SK-N-SH (cell line): ENCODE measurements at regions not wholly inside any gene's neighbourhood (a gene's known extent, or its start where the extent isn't known, plus 50 kb on each side); places are given as distances from the start of the nearest gene placed in this dataset.

ENCODE experiments used
- CTCF ChIA-PET: fragments of 300-600, 350-600 bp; formaldehyde crosslinking; extraction: SDS; loops from one replicate; lab custom pipeline; 2021; lab: Yijun Ruan, JAX
- POLR2A ChIA-PET: fragments of 350-600 bp; sonication (Branson Sonifier 250); formaldehyde crosslinking; extraction: SDS; loops from one replicate; lab custom pipeline; 2020; ENCODE audit warnings: antibody characterized with exemption, inconsistent platforms; lab: Yijun Ruan, JAX
- DNase-seq: peaks from one replicate; pipeline ENCODE4 v3.0.0; 2012
- H2AFZ ChIP-seq: fragments of 200-600 bp; sonication (generic); 2 replicates; pipeline ENCODE4 v1.8.1; 2016; ENCODE audit warnings: antibody characterized with exemption, mild to moderate bottlenecking, low read depth
- H3F3A ChIP-seq: fragments of 200-600 bp; sonication (generic); replicated peaks from 2 replicates; pipeline ENCODE3; 2016; ENCODE audit warnings: antibody characterized with exemption, mild to moderate bottlenecking; ENCODE audit not compliant: insufficient read depth
- H3K27ac ChIP-seq, 2 experiments: fragments of 200-500 bp in 1 of 2; fragments of 200-600 bp in 1 of 2; sonication (Bioruptor generic) in 1 of 2; sonication (generic), shearing (Covaris generic) in 1 of 2; 2 replicates each; pipeline versions ENCODE4 v1.5.1 to v1.6.1; 2014 to 2016; ENCODE audit warnings: low read depth in 2 of 2, inconsistent platforms in 1 of 2, low read length in 1 of 2, mild to moderate bottlenecking in 1 of 2, mixed read lengths in 1 of 2
- H3K27me3 ChIP-seq: fragments of 200-600 bp; sonication (generic), shearing (Covaris generic); 2 replicates; pipeline ENCODE4 v1.6.1; 2016; ENCODE audit warnings: mixed run types; ENCODE audit not compliant: insufficient read depth
- H3K36me3 ChIP-seq, 2 experiments: fragments of 200-500 bp in 1 of 2; fragments of 200-600 bp in 1 of 2; sonication (Bioruptor generic) in 1 of 2; sonication (generic) in 1 of 2; replicated peaks in 1 of 2; 2 replicates each; pipeline versions ENCODE3 to v1.5.1; 2014 to 2016; ENCODE audit warnings: low read length in 1 of 2, mild to moderate bottlenecking in 1 of 2; ENCODE audit not compliant: insufficient read depth in 2 of 2, control insufficient read depth in 1 of 2
- H3K4me1 ChIP-seq, 2 experiments: fragments of 200-500 bp in 1 of 2; fragments of 200-600 bp in 1 of 2; sonication (Bioruptor generic) in 1 of 2; sonication (generic), shearing (Covaris generic) in 1 of 2; 2 replicates each; pipeline versions ENCODE4 v1.5.1 to v1.6.1; 2014 to 2016; ENCODE audit warnings: low read depth in 1 of 2, low read length in 1 of 2, mixed run types in 1 of 2; ENCODE audit not compliant: insufficient read depth in 2 of 2, control insufficient read depth in 1 of 2
- H3K4me2 ChIP-seq: fragments of 200-600 bp; sonication (generic), shearing (Covaris generic); 2 replicates; pipeline ENCODE4 v1.6.1; 2017; ENCODE audit warnings: mixed run types
- H3K4me3 ChIP-seq, 2 experiments: fragments of 200-500 bp in 1 of 2; fragments of 200-600 bp in 1 of 2; sonication (Bioruptor generic) in 1 of 2; sonication (generic), shearing (Covaris generic) in 1 of 2; 2 replicates each; pipeline versions ENCODE4 v1.5.1 to v1.8.1; 2014 to 2016; ENCODE audit warnings: low read depth in 2 of 2, inconsistent platforms in 1 of 2, low read length in 1 of 2, mild to moderate bottlenecking in 1 of 2, mixed read lengths in 1 of 2, moderate library complexity in 1 of 2
- H3K79me2 ChIP-seq: fragments of 200-600 bp; sonication (generic); 2 replicates; pipeline ENCODE4 v1.8.1; 2017; ENCODE audit warnings: mild to moderate bottlenecking; ENCODE audit not compliant: insufficient read depth
- H3K9ac ChIP-seq: fragments of 200-600 bp; sonication (generic); 2 replicates; pipeline ENCODE4 v1.6.1; 2017; ENCODE audit warnings: mixed run types
- H3K9me2 ChIP-seq: fragments of 200-600 bp; sonication (generic); 2 replicates; pipeline ENCODE4 v1.6.1; 2017; ENCODE audit warnings: mixed run types
- H3K9me3 ChIP-seq: fragments of 200-600 bp; sonication (generic); 2 replicates; pipeline ENCODE4 v1.6.1; 2017; ENCODE audit warnings: mixed run types, mild to moderate bottlenecking, moderate library complexity
- H4K20me1 ChIP-seq: fragments of 200-600 bp; sonication (generic); 2 replicates; pipeline ENCODE4 v1.6.1; 2017; ENCODE audit warnings: mild to moderate bottlenecking, mixed run types; ENCODE audit not compliant: insufficient read depth
- EP300 ChIP-seq, 2 experiments: IDR thresholded peaks; 2 replicates each; pipeline versions ENCODE4 v1.4.0 to v1.6.1; 2012; ENCODE audit warnings: borderline replicate concordance in 1 of 2, low read depth in 1 of 2, low read length in 1 of 2
- EZH2phosphoT487 ChIP-seq: fragments of 200-600 bp; sonication (generic); IDR thresholded peaks from 2 replicates; pipeline ENCODE4 v1.6.1; 2017; ENCODE audit warnings: low read depth, mixed run types, mild to moderate bottlenecking, antibody characterized with exemption, moderate library complexity, borderline replicate concordance
- FOXM1 ChIP-seq: IDR thresholded peaks from 2 replicates; pipeline ENCODE4 v1.4.0; 2012; ENCODE audit warnings: low read depth, mild to moderate bottlenecking
- GATA2 ChIP-seq: sonication (generic); formaldehyde crosslinking; IDR thresholded peaks from 2 replicates; pipeline ENCODE4 v1.5.0; 2020; ENCODE audit warnings: mild to moderate bottlenecking, missing genetic modification reagents
- IRF3 ChIP-seq: fragments of 150-350 bp; IDR thresholded peaks from 2 replicates; pipeline ENCODE4 v1.6.1; 2016; ENCODE audit warnings: mild to moderate bottlenecking, low read depth, low read length
- JUND ChIP-seq: IDR thresholded peaks from 2 replicates; pipeline ENCODE4 v1.4.0; 2012
- MEF2A ChIP-seq: IDR thresholded peaks from 2 replicates; pipeline ENCODE4 v1.4.0; 2012; ENCODE audit warnings: low read depth, borderline replicate concordance
- POLR2AphosphoS5 ChIP-seq: IDR thresholded peaks from 2 replicates; pipeline ENCODE4 v1.6.1; 2012; ENCODE audit warnings: low read depth, low read length
- RAD21 ChIP-seq: IDR thresholded peaks from 2 replicates; pipeline ENCODE4 v1.6.1; 2012; ENCODE audit warnings: mild to moderate bottlenecking, low read length
- RXRA ChIP-seq: IDR thresholded peaks from 2 replicates; pipeline ENCODE4 v1.4.0; 2012; ENCODE audit warnings: low read depth, mild to moderate bottlenecking, borderline replicate concordance
- SIN3A ChIP-seq: IDR thresholded peaks from 2 replicates; pipeline ENCODE4 v1.6.1; 2012; ENCODE audit warnings: low read depth, mild to moderate bottlenecking, low read length, moderate library complexity, borderline replicate concordance
- TAF1 ChIP-seq: IDR thresholded peaks from 2 replicates; pipeline ENCODE4 v1.6.1; 2012; ENCODE audit warnings: low read depth, mild to moderate bottlenecking, low read length, moderate library complexity, borderline replicate concordance
- TEAD4 ChIP-seq: IDR thresholded peaks from 2 replicates; pipeline ENCODE4 v1.4.0; 2012; ENCODE audit warnings: mild to moderate bottlenecking, borderline replicate concordance; ENCODE audit not compliant: insufficient read depth
- YY1 ChIP-seq: IDR thresholded peaks from 2 replicates; pipeline ENCODE4 v1.4.0; 2012; ENCODE audit warnings: low read depth, mild to moderate bottlenecking
- ZBTB33 ChIP-seq: IDR thresholded peaks from 2 replicates; pipeline ENCODE4 v1.4.0; 2012; ENCODE audit warnings: low read depth, borderline replicate concordance
- WGBS: methylation state at CpG from one replicate; pipeline ENCODE4 v1.1.6; 2017; ENCODE audit warnings: low lambda C conversion rate; 5-methylcytosine and 5-hydroxymethylcytosine counted together
- TF ChIP-seq, protein P1 (sequence below): fragments of 150-350 bp; IDR thresholded peaks from 2 replicates; pipeline ENCODE4 v1.6.1; 2017; ENCODE audit warnings: antibody characterized with exemption, low read length, low read depth, borderline replicate concordance
- TF ChIP-seq, protein P2 (sequence below): IDR thresholded peaks from 2 replicates; pipeline ENCODE4; 2012
- TF ChIP-seq, protein P3 (sequence below): IDR thresholded peaks from 2 replicates; pipeline ENCODE4 v1.6.1; 2012; ENCODE audit warnings: mild to moderate bottlenecking, low read depth, low read length, moderate library complexity

- Histone ChIP-seq H3K4me2 (no peak overlapping the region), H3K9me2 (no peaks in the 10 kb centered on the region), H3K4me3 (no peak overlapping the region), H3K9ac (no peak overlapping the region), H4K20me1 (no peaks in the 10 kb centered on the region), H3K27ac (no peak overlapping the region), H3K36me3 (no peaks in the 10 kb centered on the region), H3K27me3 (no peaks in the 10 kb centered on the region; the same call in 1 of the 2 replicates), H3K4me1 (no peaks in the 10 kb centered on the region), H3K9me3 (no peaks in the 10 kb centered on the region), H3K79me2 (no peaks in the 10 kb centered on the region), H2AFZ (no peak overlapping the region), H3F3A (no peaks in the 10 kb centered on the region)
- no peak for DNase-seq
- TF ChIP-seq POLR2AphosphoS5 (no peak), EZH2phosphoT487 (no peak), RAD21 (no peak), GATA2 (CRISPR knock-in tag) (no peak), FOXM1 (no peak), IRF3 (no peak), EP300 (IDR thresholded peaks at IDR 0.05; ENCODE audit: borderline replicate concordance in 1 of 2, low read depth in 1 of 2, low read length in 1 of 2) (no peak), TAF1 (no peak), YY1 (no peak), JUND (no peak), ZBTB33 (no peak), TEAD4 (no peak), MEF2A (no peak), RXRA (no peak), SIN3A (no peak)
- TF ChIP-seq, protein P1, sequence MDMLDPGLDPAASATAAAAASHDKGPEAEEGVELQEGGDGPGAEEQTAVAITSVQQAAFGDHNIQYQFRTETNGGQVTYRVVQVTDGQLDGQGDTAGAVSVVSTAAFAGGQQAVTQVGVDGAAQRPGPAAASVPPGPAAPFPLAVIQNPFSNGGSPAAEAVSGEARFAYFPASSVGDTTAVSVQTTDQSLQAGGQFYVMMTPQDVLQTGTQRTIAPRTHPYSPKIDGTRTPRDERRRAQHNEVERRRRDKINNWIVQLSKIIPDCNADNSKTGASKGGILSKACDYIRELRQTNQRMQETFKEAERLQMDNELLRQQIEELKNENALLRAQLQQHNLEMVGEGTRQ: no peak
- TF ChIP-seq, protein P2, sequence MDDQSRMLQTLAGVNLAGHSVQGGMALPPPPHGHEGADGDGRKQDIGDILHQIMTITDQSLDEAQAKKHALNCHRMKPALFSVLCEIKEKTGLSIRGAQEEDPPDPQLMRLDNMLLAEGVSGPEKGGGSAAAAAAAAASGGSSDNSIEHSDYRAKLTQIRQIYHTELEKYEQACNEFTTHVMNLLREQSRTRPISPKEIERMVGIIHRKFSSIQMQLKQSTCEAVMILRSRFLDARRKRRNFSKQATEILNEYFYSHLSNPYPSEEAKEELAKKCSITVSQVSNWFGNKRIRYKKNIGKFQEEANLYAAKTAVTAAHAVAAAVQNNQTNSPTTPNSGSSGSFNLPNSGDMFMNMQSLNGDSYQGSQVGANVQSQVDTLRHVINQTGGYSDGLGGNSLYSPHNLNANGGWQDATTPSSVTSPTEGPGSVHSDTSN: no peak
- TF ChIP-seq, protein P3, sequence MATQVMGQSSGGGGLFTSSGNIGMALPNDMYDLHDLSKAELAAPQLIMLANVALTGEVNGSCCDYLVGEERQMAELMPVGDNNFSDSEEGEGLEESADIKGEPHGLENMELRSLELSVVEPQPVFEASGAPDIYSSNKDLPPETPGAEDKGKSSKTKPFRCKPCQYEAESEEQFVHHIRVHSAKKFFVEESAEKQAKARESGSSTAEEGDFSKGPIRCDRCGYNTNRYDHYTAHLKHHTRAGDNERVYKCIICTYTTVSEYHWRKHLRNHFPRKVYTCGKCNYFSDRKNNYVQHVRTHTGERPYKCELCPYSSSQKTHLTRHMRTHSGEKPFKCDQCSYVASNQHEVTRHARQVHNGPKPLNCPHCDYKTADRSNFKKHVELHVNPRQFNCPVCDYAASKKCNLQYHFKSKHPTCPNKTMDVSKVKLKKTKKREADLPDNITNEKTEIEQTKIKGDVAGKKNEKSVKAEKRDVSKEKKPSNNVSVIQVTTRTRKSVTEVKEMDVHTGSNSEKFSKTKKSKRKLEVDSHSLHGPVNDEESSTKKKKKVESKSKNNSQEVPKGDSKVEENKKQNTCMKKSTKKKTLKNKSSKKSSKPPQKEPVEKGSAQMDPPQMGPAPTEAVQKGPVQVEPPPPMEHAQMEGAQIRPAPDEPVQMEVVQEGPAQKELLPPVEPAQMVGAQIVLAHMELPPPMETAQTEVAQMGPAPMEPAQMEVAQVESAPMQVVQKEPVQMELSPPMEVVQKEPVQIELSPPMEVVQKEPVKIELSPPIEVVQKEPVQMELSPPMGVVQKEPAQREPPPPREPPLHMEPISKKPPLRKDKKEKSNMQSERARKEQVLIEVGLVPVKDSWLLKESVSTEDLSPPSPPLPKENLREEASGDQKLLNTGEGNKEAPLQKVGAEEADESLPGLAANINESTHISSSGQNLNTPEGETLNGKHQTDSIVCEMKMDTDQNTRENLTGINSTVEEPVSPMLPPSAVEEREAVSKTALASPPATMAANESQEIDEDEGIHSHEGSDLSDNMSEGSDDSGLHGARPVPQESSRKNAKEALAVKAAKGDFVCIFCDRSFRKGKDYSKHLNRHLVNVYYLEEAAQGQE: no peak
- ChIA-PET CTCF (no interaction called here), POLR2A (no interaction called here)
- WGBS: 5% methylated on average over 6 of the region's 6 CpGs
These were observed 186.9 kb downstream of the FOXB1 start for GRCh38 chr15:60191016-60191415.
